Activated CD4-positive, alpha-beta memory T cell treated with anti-CD3 and anti-CD28 coated beads for 36 hours (primary cell): ENCODE measurements at regions not wholly inside any gene's neighbourhood (a gene's known extent, or its start where the extent isn't known, plus 50 kb on each side); places are given as distances from the start of the nearest gene placed in this dataset.

Experiments used
- CTCF ChIA-PET: fragments of 350-600 bp; sonication (Branson Sonifier 250); formaldehyde crosslinking; loops from one replicate; lab custom pipeline; 2021; ENCODE audit warnings: antibody characterized with exemption, inconsistent platforms; lab: Charles Lee
- POLR2A ChIA-PET: fragments of 350-600 bp; sonication (Branson Sonifier 250); formaldehyde crosslinking; loops from one replicate; lab custom pipeline; 2021; ENCODE audit warnings: antibody characterized with exemption; lab: Charles Lee
- DNase-seq: peaks from one replicate; pipeline ENCODE4 v3.0.0-alpha.2; 2020
- H3K27ac Mint-ChIP-seq: one replicate; pipeline ENCODE4 v1.8.0; 2021; ENCODE audit warnings: mixed read lengths
- H3K27me3 Mint-ChIP-seq: one replicate; pipeline ENCODE4 v1.8.0; 2021; ENCODE audit warnings: mixed read lengths
- H3K36me3 Mint-ChIP-seq: one replicate; pipeline ENCODE4 v1.8.0; 2021; ENCODE audit warnings: mixed read lengths
- H3K4me1 Mint-ChIP-seq: one replicate; pipeline ENCODE4 v1.8.0; 2021; ENCODE audit warnings: low read depth, mixed read lengths
- H3K4me3 Mint-ChIP-seq: one replicate; pipeline ENCODE4 v1.8.0; 2021; ENCODE audit warnings: mild to moderate bottlenecking, mixed read lengths
- H3K9me3 Mint-ChIP-seq: one replicate; pipeline ENCODE4 v1.8.0; 2021; ENCODE audit warnings: mixed read lengths
- intact Hi-C: fragments of 100-400 bp; cut with micrococcal nuclease; formaldehyde crosslinking; loops from one replicate; pipeline ENCODE4 v1.15.1; 2023

- CTCF ChIA-PET: no interaction called here
- H3K4me3 Mint-ChIP-seq: no peak overlapping the region
Measured at GRCh38 chr3:5733995-5734394, 546.5 kb downstream of the EDEM1 start.

GRCh38 chr3:5735896-5736295 is 548.4 kb downstream of the EDEM1 start:
- no peak overlapping the region for H3K27ac Mint-ChIP-seq
- H3K4me1 Mint-ChIP-seq: no peaks in the 10 kb centered on the region
- no peak overlapping the region for H3K4me3 Mint-ChIP-seq
- DNase-seq: no peak
- intact Hi-C loops: loop anchor here (10.0 kb wide), 2 partner anchors 311 to 511 kb away; no protein-coding TSS in a partner anchor
- ChIA-PET POLR2A (no interaction called here), CTCF (no interaction called here)
- H3K9me3 Mint-ChIP-seq: no peaks in the 10 kb centered on the region
- no peaks in the 10 kb centered on the region for H3K27me3 Mint-ChIP-seq
- H3K36me3 Mint-ChIP-seq: no peaks in the 10 kb centered on the region

More at GRCh38 chr3:5733995-5734394, 546.5 kb downstream of the EDEM1 start:
- no peaks in the 10 kb centered on the region for H3K36me3 Mint-ChIP-seq
- no peak for DNase-seq
- H3K4me1 Mint-ChIP-seq: no peaks in the 10 kb centered on the region
- intact Hi-C loops: loop anchor here (5.0 to 10.0 kb wide), 3 partner anchors 309 to 509 kb away; no protein-coding TSS in a partner anchor
- POLR2A ChIA-PET: no interaction called here
- H3K9me3 Mint-ChIP-seq: no peaks in the 10 kb centered on the region
- no peaks in the 10 kb centered on the region for H3K27me3 Mint-ChIP-seq
- H3K27ac Mint-ChIP-seq: no peak overlapping the region

- intact Hi-C loops: loop anchor here (10.0 kb wide), 2 partner anchors 315 to 515 kb away; no protein-coding TSS in a partner anchor
- Mint-ChIP-seq H3K27me3 (no peaks in the 10 kb centered on the region), H3K4me1 (no peaks in the 10 kb centered on the region), H3K4me3 (no peak overlapping the region), H3K9me3 (no peaks in the 10 kb centered on the region), H3K27ac (no peak overlapping the region), H3K36me3 (no peaks in the 10 kb centered on the region)
- ChIA-PET POLR2A (no interaction called here), CTCF (no interaction called here)
- DNase-seq: no peak
Measured at GRCh38 chr3:5739299-5739935, 551.9 kb downstream of the EDEM1 start.

- intact Hi-C loops: loop anchor here (10.0 kb wide), 2 partner anchors 315 to 515 kb away; no protein-coding TSS in a partner anchor
Measured at GRCh38 chr3:5739949-5740348, 552.4 kb downstream of the EDEM1 start.

GRCh38 chr3:5741017-5741416 is 553.5 kb downstream of the EDEM1 start:
- no peak overlapping the region for H3K4me3 Mint-ChIP-seq
- no peaks in the 10 kb centered on the region for H3K4me1 Mint-ChIP-seq
- no peak for DNase-seq
- CTCF ChIA-PET: no interaction called here
- H3K36me3 Mint-ChIP-seq: no peaks in the 10 kb centered on the region
- POLR2A ChIA-PET: no interaction called here
- H3K9me3 Mint-ChIP-seq: no peaks in the 10 kb centered on the region
- no peak overlapping the region for H3K27ac Mint-ChIP-seq
- no peaks in the 10 kb centered on the region for H3K27me3 Mint-ChIP-seq
- intact Hi-C loops: no loop called here

More at GRCh38 chr3:5739949-5740348, 552.4 kb downstream of the EDEM1 start:
- Mint-ChIP-seq H3K36me3 (no peaks in the 10 kb centered on the region), H3K9me3 (no peaks in the 10 kb centered on the region), H3K4me3 (no peak overlapping the region), H3K27ac (no peak overlapping the region), H3K27me3 (no peaks in the 10 kb centered on the region), H3K4me1 (no peaks in the 10 kb centered on the region)
- DNase-seq: no peak
- POLR2A ChIA-PET: no interaction called here
- CTCF ChIA-PET: no interaction called here

- H3K27me3 Mint-ChIP-seq: no peaks in the 10 kb centered on the region
- H3K4me1 Mint-ChIP-seq: no peaks in the 10 kb centered on the region
- intact Hi-C loops: no loop called here
- CTCF ChIA-PET: no interaction called here
- no peaks in the 10 kb centered on the region for H3K9me3 Mint-ChIP-seq
- no peak overlapping the region for H3K4me3 Mint-ChIP-seq
- DNase-seq: no peak
- POLR2A ChIA-PET: no interaction called here
- no peaks in the 10 kb centered on the region for H3K36me3 Mint-ChIP-seq
- no peak overlapping the region for H3K27ac Mint-ChIP-seq
Measured at GRCh38 chr3:5750091-5750490, 562.6 kb downstream of the EDEM1 start.

GRCh38 chr3:5750874-5751640 is 563.5 kb downstream of the EDEM1 start:
- Mint-ChIP-seq H3K27me3 (no peaks in the 10 kb centered on the region), H3K36me3 (no peaks in the 10 kb centered on the region), H3K4me3 (no peak overlapping the region), H3K9me3 (no peaks in the 10 kb centered on the region), H3K27ac (no peak overlapping the region), H3K4me1 (no peaks in the 10 kb centered on the region)
- ChIA-PET POLR2A (no interaction called here), CTCF (no interaction called here)
- no peak for DNase-seq
- intact Hi-C loops: no loop called here

GRCh38 chr3:5754602-5755001 is 567.1 kb downstream of the EDEM1 start:
- POLR2A ChIA-PET: no interaction called here
- intact Hi-C loops: no loop called here
- no peaks in the 10 kb centered on the region for H3K27me3 Mint-ChIP-seq
- CTCF ChIA-PET: no interaction called here
- no peak overlapping the region for H3K4me3 Mint-ChIP-seq
- H3K9me3 Mint-ChIP-seq: no peaks in the 10 kb centered on the region
- H3K27ac Mint-ChIP-seq: no peak overlapping the region
- H3K36me3 Mint-ChIP-seq: no peaks in the 10 kb centered on the region
- DNase-seq: no peak
- no peaks in the 10 kb centered on the region for H3K4me1 Mint-ChIP-seq

GRCh38 chr3:5756443-5756842 is 568.9 kb downstream of the EDEM1 start:
- ChIA-PET POLR2A (no interaction called here), CTCF (no interaction called here)
- intact Hi-C loops: no loop called here
- Mint-ChIP-seq H3K27ac (no peak overlapping the region), H3K27me3 (no peaks in the 10 kb centered on the region), H3K9me3 (no peaks in the 10 kb centered on the region), H3K4me1 (no peaks in the 10 kb centered on the region), H3K36me3 (no peaks in the 10 kb centered on the region), H3K4me3 (no peak overlapping the region)
- no peak for DNase-seq

GRCh38 chr3:5757213-5757804 is 569.8 kb downstream of the EDEM1 start:
- no peak for DNase-seq
- ChIA-PET POLR2A (no interaction called here), CTCF (no interaction called here)
- intact Hi-C loops: no loop called here
- Mint-ChIP-seq H3K36me3 (no peaks in the 10 kb centered on the region), H3K27me3 (no peaks in the 10 kb centered on the region), H3K9me3 (no peaks in the 10 kb centered on the region), H3K4me3 (no peak overlapping the region), H3K4me1 (no peaks in the 10 kb centered on the region), H3K27ac (no peak overlapping the region)

GRCh38 chr3:5758699-5759098 is 571.2 kb downstream of the EDEM1 start:
- H3K4me1 Mint-ChIP-seq: no peaks in the 10 kb centered on the region
- H3K4me3 Mint-ChIP-seq: no peak overlapping the region
- no peaks in the 10 kb centered on the region for H3K27me3 Mint-ChIP-seq
- ChIA-PET CTCF (no interaction called here), POLR2A (no interaction called here)
- H3K27ac Mint-ChIP-seq: no peak overlapping the region
- H3K9me3 Mint-ChIP-seq: no peaks in the 10 kb centered on the region
- intact Hi-C loops: no loop called here
- DNase-seq: no peak
- H3K36me3 Mint-ChIP-seq: no peaks in the 10 kb centered on the region

GRCh38 chr3:5762506-5762905 is 575.0 kb downstream of the EDEM1 start:
- Mint-ChIP-seq H3K27ac (no peak overlapping the region), H3K4me1 (no peaks in the 10 kb centered on the region), H3K27me3 (no peaks in the 10 kb centered on the region), H3K36me3 (no peaks in the 10 kb centered on the region), H3K4me3 (no peak overlapping the region), H3K9me3 (no peaks in the 10 kb centered on the region)
- intact Hi-C loops: no loop called here
- no peak for DNase-seq
- POLR2A ChIA-PET: no interaction called here
- CTCF ChIA-PET: no interaction called here
